ENCODE measurements at regions not wholly inside any gene's neighbourhood (a gene's known extent, or its start where the extent isn't known, plus 50 kb on each side); places are given as distances from the start of the nearest gene placed in this dataset.

DNA sequence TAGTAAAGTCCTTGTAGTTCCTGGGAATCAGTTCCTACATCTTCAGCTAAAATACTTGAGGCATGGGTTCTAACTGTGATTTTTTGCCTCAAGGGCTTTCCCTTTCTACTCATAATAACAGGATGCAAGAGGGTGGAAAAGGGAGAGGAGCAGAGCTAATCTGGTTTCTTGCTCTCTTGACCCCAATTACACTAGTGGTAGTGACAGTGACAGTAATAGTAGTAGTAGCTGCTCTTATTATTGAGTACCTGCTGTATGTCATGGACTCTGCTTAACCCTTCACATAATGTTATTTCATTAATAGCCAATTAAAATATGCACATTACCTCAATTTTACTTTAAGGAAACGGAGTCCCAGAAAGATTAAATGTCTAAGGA, 214.8 kb upstream of the HNRNPA3 start:
- POLR2A ChIA-PET, result no interaction called here
- Histone ChIP-seq H3K27me3 (ENCODE audit: control insufficient read depth in 1 of 2, insufficient read depth in 2 of 2, low read length in 2 of 2) (no peaks in the 10 kb centered on the region), H3K79me2 (ENCODE audit: insufficient read depth, low read length) (no peaks in the 10 kb centered on the region), H3K9me3 (ENCODE audit: low read length) (no peaks in the 10 kb centered on the region), H3K4me3 (replicated peaks in 1 of 3; ENCODE audit: insufficient read depth in 1 of 3, low read depth in 2 of 3, low read length in 3 of 3) (no peak overlapping the region), H3K4me1 (ENCODE audit: insufficient read depth, low read length) (peaks cover 10% of the 10 kb centered on the region; the same call in 1 of the 2 replicates), H3K27ac (ENCODE audit: extremely low read length, insufficient read depth, low read length) (no peak overlapping the region), H3K36me3 (replicated peaks in 1 of 2; ENCODE audit: control insufficient read depth in 1 of 2, insufficient read depth in 2 of 2, low read length in 2 of 2) (no peaks in the 10 kb centered on the region), H3K9ac (ENCODE audit: insufficient read depth, low read depth, low read length) (no peak overlapping the region), H2AFZ (ENCODE audit: low read length) (no peak overlapping the region), H4K20me1 (ENCODE audit: insufficient read depth, low read length) (no peaks in the 10 kb centered on the region), H3K4me2 (ENCODE audit: low read depth, low read length) (no peak overlapping the region)
- WGBS (ENCODE audit: low lambda C conversion rate), result 0% methylated on average over 1 of the region's 1 CpG
- CTCF ChIA-PET (ENCODE audit: low intra/inter-chr PET ratio, low total read pairs), result no interaction called here
- in situ Hi-C loops (cut with HindIII; ENCODE audit: extremely low pct_ligation_motif_present, low pct_unique_long_range_greater_than_20kb), result no loop called here
- ATAC-seq, result no peak
- no peak for DNase-seq (ENCODE audit: low spot score)
- no peak for FAIRE-seq
- no TSS peak for BruUV-seq (replicated peaks)
- intact Hi-C loops (cut with micrococcal nuclease; ENCODE audit: unreplicated experiment), result no loop called here
- TF ChIP-seq ZFP37 (CRISPR knock-in tag; IDR thresholded peaks at IDR 0.05; ENCODE audit: borderline replicate concordance) (no peak), HNF1B (CRISPR knock-in tag; IDR thresholded peaks at IDR 0.05) (no peak), SIN3B (IDR thresholded peaks at IDR 0.05; ENCODE audit: low read length) (no peak), ZNF616 (CRISPR knock-in tag; IDR thresholded peaks at IDR 0.05; ENCODE audit: low read depth) (no peak), PLSCR1 (CRISPR knock-in tag; IDR thresholded peaks at IDR 0.05; ENCODE audit: borderline replicate concordance) (no peak), ZNF451 (CRISPR knock-in tag; IDR thresholded peaks at IDR 0.05) (no peak), TP53 (CRISPR knock-in tag; conservative IDR thresholded peaks at IDR 0.05) (no peak), KDM3A (CRISPR knock-in tag; IDR thresholded peaks at IDR 0.05; ENCODE audit: low read depth) (no peak), SMAD1 (CRISPR knock-in tag; IDR thresholded peaks at IDR 0.05; ENCODE audit: borderline replicate concordance, low read depth) (no peak), HOXA7 (CRISPR knock-in tag; IDR thresholded peaks at IDR 0.05) (no peak), ZNF484 (CRISPR knock-in tag; IDR thresholded peaks at IDR 0.05; ENCODE audit: borderline replicate concordance, low read depth) (no peak), ZSCAN31 (CRISPR knock-in tag; IDR thresholded peaks at IDR 0.05; ENCODE audit: low read depth) (no peak), ZZZ3 (CRISPR knock-in tag; IDR thresholded peaks at IDR 0.05; ENCODE audit: borderline replicate concordance) (no peak), NFE2L1 (CRISPR knock-in tag; IDR thresholded peaks at IDR 0.05; ENCODE audit: borderline replicate concordance) (no peak), JDP2 (CRISPR knock-in tag; IDR thresholded peaks at IDR 0.05; ENCODE audit: borderline replicate concordance) (no peak), ZNF224 (CRISPR knock-in tag; IDR thresholded peaks at IDR 0.05) (no peak), ELF4 (CRISPR knock-in tag; IDR thresholded peaks at IDR 0.05; ENCODE audit: borderline replicate concordance) (no peak), SOX5 (CRISPR knock-in tag; IDR thresholded peaks at IDR 0.05; ENCODE audit: borderline replicate concordance) (no peak), ZMYM4 (CRISPR knock-in tag; IDR thresholded peaks at IDR 0.05) (no peak)
- TF ChIP-seq, protein P1, sequence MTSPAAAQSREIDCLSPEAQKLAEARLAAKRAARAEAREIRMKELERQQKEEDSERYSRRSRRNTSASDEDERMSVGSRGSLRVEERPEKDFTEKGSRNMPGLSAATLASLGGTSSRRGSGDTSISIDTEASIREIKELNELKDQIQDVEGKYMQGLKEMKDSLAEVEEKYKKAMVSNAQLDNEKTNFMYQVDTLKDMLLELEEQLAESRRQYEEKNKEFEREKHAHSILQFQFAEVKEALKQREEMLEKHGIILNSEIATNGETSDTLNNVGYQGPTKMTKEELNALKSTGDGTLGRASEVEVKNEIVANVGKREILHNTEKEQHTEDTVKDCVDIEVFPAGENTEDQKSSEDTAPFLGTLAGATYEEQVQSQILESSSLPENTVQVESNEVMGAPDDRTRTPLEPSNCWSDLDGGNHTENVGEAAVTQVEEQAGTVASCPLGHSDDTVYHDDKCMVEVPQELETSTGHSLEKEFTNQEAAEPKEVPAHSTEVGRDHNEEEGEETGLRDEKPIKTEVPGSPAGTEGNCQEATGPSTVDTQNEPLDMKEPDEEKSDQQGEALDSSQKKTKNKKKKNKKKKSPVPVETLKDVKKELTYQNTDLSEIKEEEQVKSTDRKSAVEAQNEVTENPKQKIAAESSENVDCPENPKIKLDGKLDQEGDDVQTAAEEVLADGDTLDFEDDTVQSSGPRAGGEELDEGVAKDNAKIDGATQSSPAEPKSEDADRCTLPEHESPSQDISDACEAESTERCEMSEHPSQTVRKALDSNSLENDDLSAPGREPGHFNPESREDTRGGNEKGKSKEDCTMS (CRISPR knock-in tag; conservative IDR thresholded peaks at IDR 0.05), result no peak

Measured in HepG2 (cell line).